AG08395 (cell line): ENCODE measurements at regions not wholly inside any gene's neighbourhood (a gene's known extent, or its start where the extent isn't known, plus 50 kb on each side); places are given as distances from the start of the nearest gene placed in this dataset.
A peak's percentile ranks its signal among the peaks of the same experiment; 100 is the strongest.
"Not testable (repeated sequence)": the region's sequence is repeated elsewhere in the genome, so short reads cannot be mapped to it uniquely, and the experiment has no call there.

Experiments
- DNase-seq: peaks from one replicate; pipeline ENCODE4 v3.0.0; 2012; ENCODE audit warnings: mixed read lengths, low spot score

DNA sequence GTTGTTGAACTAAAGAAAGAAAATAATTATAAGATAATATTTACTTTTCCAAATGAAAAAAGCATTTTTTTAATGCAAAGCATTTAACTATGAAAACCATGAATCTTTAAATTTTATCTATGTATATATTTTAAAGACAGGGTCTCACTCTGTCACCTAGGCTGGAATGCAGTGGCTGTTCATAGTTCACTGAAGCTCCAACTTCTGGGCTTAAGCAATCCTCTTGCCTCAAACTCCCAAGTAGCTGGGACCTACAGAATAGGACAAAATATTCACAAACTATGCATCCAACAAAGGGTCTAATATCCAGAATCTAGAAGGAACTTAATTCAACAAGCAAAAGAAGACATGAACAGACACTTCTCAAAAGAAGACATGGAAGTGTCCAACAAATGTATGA is 55.9 kb upstream of the ALB start:
- no peak for DNase-seq

DNA sequence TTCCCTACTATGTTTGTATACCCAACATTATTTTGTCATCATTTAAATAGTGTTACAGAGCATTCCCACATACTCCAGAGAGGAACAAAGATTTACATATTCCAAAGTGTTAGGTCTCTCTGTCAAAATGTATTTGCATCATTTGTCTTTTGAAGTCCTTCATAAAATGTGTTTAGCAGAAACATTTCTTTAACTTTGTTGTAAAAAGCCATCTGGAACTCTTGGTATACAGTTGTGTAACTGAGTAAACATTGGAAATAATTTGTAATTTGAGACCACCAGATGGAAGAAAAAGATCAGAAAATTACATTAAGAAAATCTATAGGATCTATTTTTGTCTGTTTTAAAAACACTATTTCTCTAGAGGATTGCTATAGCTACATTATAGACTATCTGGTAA is 56.6 kb upstream of the ALB start:
- DNase-seq: no peak

DNA sequence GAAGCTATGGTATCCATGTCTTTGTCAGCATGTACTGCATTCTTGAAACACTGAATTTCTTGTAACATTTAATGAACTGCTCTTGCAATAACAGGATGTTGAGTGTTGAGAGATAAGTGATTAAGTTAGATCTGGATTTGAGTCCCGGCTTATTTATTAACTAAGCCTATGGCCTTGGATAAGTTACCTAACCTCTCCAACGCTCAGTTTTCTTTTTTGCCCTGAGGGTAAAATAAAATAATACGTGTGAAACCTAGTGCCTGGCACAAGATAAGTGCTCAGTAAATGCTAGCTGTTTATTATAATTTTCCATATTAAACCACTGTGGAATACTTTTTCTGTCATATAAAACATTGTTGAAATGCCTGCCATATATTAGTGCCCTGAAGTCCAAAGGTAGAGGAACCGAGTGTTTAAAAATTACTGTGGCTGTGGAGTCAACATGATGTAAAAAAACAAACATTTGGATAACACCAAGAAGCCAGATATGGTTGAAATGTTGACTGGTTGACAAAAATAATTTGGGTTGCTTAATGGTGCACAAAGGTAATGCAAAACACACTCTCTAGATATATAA is 58.6 kb upstream of the ALB start:
- no peak for DNase-seq

DNA sequence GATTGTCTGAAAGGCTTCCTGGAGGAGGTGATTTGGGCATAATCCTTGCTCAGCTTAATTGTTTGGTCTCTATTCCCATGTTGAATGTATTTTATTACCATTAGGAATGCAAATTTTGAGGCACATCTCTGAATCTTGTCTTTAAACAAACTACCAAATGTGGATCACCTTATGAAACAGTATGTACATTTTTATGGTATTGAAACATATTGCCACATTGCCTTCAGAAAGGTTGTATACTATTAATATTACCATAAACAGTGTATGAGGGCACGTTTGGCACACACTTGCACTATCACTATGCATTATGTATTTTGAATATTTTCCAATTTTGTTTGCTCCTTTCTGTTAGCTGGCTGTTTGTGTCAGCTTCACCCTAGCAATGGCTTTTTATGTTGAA is 60.0 kb upstream of the ALB start:
- no peak for DNase-seq

DNA sequence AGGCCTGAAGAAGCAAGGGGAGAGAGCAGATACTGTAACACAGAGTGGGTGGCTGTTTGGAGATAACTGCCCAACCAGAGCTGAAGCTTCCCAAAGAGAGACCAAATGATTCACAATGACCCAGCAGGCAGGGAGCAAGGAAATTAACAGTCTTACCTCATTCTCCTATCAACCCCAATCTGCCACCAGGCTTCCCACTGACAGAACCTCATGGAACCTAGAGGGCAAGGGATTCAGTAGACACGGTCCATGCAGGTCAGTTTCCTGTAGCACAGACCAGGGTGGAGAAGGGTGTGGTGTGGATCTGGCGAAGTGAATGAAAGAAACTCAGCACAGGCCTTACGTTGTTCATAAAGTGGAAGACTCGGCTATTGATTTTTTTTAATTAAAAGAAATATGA is 60.7 kb upstream of the ALB start:
- no peak for DNase-seq

DNA sequence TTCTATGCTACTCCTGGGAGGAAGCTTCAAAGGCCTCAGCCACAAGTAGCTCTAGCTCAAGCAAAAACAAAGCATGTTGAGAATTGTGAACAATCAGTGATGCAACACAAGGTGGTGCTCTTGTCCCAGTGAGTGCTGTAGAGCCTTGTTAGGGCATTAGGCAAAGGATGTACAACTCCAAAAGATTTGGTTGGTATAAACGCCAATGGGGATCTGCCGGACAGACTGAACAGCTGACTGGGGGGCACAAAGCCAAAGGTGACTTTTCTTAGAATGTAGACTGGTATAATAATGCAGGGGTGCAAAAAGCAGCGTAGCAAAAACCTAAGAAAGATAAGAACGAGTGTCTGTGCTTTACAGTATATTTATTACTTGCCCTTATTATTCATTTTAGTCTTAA is 62.6 kb upstream of the ALB start:
- DNase-seq: peak; percentile 58

DNA sequence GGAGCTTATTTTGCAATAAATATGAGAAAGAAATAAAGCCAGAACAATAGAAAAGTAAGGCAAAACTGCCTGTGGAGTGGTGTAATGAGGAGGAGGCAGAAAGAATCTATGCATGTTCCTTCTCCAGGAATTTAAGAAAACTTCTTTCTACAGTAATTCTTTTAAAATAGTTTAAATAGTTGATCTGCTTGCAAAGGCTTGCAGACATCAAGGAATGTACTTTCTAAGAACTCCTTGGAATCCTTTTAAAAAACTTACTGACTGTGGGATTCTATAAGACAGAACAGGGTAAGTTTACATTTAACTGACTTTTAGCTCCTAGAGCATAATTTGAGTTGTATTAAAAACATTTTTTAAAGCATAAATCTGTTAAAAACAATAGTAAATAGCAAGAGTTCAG is 63.2 kb upstream of the ALB start:
- DNase-seq: no peak

DNA sequence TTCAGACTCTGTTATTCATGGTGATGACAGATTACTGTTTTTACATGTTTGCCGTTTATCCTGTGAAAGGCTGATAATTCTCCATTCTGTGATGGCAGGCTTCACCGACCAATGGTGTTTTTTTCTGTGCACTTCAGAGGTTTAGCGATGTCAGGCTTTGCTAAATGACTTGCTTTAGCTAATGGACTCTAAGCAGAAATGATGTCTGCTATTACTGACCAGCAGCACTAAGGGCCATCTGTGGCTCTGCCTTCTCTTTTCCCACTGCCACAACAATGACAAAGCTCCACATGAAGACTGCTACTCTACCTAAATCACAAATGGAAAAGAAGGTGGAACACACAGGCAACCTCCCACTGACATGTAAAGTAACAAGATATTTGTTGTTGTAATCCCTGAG is 68.4 kb upstream of the ALB start:
- no peak for DNase-seq

DNA sequence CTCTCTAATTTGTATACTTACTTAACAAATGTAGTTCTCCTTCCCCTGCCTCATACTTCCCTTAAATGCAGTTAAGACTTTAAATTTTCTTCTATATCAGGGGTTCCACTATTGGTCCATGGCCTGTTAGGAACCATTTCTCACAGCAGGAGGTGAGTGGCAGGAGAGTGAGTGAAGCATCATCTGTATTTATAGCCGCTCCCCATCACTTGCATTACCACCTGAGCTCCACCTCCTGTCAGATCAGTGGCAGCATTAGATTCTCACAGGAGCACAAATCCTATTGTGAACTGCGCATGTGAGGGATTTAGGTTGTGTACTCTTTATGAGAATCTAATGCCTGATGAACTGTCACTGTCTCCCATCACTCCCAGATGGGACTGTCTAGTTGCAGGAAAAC is 72.1 kb upstream of the ALB start:
- not testable (repeated sequence) for DNase-seq

DNA sequence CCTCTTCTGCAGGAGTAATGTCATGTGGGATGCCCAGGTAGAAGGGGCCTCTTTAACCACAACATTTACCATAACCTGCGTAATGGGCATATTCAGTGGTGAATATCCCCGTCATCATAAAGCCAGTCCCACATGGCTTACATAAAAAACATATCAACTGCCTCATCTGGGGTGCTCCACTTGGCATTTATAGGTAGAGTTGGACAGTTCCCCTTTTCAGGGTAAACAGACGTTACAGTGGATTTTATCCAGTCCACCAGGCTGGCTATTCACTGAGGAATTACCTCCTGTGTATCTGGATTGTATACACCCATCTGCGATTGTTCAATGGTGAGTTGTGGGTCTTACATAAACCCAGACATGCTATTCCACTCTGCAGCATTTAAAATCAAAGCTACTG is 70.7 kb upstream of the ANKRD17 start:
- DNase-seq: no peak

DNA sequence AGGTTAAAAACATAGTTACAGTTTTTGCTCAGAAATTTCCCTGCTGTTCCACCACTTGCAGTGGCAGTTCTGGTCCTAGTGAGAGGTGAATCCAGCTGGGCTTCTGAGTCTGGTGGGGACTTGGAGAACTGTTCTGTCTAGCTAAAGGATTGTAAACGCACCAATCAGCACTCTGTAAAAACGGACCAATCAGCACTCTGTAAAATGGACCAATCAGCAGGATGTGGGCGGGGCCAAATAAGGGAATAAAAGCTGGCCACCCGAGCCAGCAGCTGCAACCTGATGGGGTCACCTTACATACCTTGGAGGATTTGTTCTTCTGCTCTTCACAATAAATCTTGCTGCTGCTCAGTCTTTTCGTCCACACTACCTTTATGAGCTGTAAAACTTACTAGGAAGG is 67.2 kb upstream of the ANKRD17 start:
- DNase-seq: not testable (repeated sequence)

DNA sequence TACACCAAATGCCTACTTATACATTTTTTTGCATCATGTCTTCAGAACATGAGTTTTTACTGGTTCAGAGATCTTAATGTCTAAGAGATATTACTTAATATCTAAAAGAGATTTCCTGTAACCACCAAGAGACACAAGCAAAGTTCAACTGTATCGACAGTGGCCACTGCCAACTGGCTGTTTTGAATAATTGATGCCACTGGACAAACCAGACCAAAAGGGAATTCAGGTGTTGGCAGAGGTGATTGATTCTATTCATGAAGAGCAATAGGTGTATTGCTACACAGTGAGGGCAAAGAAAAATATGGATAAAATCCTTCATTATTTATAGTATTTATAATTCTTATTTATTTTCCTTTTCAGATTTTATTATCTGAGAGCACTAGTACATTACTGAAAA is 58.5 kb upstream of the ANKRD17 start:
- no peak for DNase-seq

DNA sequence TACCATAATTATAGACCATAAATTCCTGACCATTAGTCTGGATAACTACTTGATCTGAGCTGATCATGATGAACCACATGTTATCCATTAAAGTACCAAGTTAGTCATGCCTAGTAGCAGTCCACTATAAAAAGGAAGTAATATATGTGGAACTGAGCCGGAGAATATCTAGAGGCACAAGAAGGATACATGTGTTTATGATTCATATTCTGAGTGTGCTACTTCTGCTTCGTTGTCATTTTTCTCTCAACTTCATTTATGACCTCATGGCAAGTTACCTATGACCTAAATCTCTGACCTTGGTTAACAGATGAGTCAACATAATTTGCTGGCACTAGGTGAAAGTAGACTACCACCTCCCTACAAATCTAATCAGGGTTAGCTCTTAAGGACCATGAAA is 56.5 kb upstream of the ANKRD17 start:
- peak; percentile 51 for DNase-seq

DNA sequence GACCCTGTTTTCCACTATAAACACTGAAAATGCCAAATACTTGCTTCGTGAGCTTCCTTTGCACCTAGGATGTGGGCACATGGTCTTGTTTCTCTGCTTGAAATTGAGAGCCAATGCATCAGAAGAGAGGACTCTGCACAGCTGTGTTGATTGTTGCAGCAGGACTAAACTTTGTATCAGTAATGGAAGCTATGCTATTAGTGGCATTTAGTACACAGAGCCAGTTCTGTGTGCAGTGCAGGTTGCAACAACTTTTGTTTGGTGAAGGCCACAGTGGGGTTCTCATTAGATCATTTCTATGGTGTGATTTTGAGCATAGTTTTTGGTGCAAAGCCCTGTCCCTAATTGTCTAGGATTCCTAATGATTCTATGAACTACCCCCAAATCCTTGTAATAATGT is 54.4 kb upstream of the ANKRD17 start:
- no peak for DNase-seq

DNA sequence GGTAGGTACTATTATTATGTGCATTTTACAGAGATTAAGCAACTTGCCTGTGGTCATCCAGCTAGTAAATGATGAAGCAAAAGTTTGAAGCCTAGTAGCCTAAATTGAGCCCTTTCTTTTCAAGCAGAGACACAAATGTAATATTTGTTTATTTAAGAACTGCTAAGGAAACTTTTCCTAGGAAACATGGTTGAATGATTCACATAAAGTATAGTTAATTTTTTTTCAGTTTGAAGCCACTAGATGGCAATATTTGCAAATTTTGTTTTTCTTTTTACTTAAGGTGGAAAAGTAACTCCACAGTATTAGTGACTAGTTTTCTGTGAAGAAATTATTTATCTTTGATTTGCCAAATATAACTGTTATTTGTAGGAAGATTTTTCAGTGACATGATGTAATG is 52.8 kb upstream of the ANKRD17 start:
- peak; percentile 13 for DNase-seq

DNA sequence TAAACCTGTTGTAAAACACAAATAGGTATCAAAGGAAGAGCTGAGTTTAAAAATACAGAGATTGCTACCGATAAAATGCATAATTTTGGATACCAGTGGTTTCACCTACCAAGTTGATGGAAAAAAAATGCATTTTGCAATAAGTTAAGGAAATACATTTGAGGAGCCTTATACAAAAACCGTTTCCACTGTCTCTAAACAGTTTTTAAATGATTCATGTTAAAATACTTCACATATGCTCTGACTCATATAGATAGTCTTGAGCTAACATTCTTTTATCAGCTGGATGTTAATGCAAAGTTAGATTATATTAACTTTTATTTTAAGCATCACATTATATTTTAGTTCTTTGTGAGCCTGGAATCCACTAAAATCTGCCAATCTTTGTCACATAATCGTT is 50.6 kb upstream of the ANKRD17 start:
- DNase-seq: peak; percentile 18
